ENCODE measurements at regions not wholly inside any gene's neighbourhood (a gene's known extent, or its start where the extent isn't known, plus 50 kb on each side); places are given as distances from the start of the nearest gene placed in this dataset.

DNA sequence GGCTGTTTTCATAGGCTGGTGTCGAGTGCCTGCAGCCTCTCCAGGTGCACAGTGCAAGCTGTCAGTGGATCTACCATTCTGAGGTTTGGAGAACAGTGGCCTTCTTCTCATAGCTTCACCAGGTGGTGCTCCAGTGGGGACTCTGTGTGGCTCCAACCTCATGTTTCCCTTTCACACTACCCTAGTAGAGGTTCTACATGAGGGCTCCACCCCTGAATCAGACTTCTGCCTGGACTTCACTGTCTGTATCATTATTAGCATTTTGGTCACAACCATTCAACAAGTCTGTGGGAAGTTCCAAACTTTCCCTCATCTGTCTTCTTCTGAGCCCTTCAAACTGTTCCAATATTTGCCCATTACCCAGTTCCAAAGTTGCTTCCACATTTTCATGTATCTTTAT, 1003.7 kb downstream of the MCTP2 start:
- TF ChIP-seq, protein P1, sequence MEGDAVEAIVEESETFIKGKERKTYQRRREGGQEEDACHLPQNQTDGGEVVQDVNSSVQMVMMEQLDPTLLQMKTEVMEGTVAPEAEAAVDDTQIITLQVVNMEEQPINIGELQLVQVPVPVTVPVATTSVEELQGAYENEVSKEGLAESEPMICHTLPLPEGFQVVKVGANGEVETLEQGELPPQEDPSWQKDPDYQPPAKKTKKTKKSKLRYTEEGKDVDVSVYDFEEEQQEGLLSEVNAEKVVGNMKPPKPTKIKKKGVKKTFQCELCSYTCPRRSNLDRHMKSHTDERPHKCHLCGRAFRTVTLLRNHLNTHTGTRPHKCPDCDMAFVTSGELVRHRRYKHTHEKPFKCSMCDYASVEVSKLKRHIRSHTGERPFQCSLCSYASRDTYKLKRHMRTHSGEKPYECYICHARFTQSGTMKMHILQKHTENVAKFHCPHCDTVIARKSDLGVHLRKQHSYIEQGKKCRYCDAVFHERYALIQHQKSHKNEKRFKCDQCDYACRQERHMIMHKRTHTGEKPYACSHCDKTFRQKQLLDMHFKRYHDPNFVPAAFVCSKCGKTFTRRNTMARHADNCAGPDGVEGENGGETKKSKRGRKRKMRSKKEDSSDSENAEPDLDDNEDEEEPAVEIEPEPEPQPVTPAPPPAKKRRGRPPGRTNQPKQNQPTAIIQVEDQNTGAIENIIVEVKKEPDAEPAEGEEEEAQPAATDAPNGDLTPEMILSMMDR (conservative IDR thresholded peaks at IDR 0.05 in 1 of 2, IDR thresholded peaks at IDR 0.05 in 1 of 2; ENCODE audit: extremely low read depth in 1 of 2, insufficient read depth in 1 of 2, low read depth in 1 of 2, low read length in 2 of 2) = no peak
- no peak for TF ChIP-seq EZH2 (IDR thresholded peaks at IDR 0.05; ENCODE audit: borderline replicate concordance, low read length)
